SIG-M5 treated with dmso at 0.1 percent for 504 hours (cell line): ENCODE measurements at regions not wholly inside any gene's neighbourhood (a gene's known extent, or its start where the extent isn't known, plus 50 kb on each side); places are given as distances from the start of the nearest gene placed in this dataset.

Experiments used
- DNase-seq: peaks from one replicate; lab custom pipeline; 2025; ENCODE audit not compliant: unreplicated experiment; lab: John Stamatoyannopoulos, UW

- DNase-seq = no peak
These were observed 53.1 kb upstream of the SCIN start for GRCh38 chr7:12517451-12517850.

GRCh38 chr7:12518920-12519681 lies 51.4 kb upstream of the SCIN start:
- peak; percentile 23 for DNase-seq

- DNase-seq = no peak
These were observed 50.9 kb upstream of the SCIN start for GRCh38 chr7:12519682-12520009.
